ENCODE measurements at regions not wholly inside any gene's neighbourhood (a gene's known extent, or its start where the extent isn't known, plus 50 kb on each side); places are given as distances from the start of the nearest gene placed in this dataset.

DNA sequence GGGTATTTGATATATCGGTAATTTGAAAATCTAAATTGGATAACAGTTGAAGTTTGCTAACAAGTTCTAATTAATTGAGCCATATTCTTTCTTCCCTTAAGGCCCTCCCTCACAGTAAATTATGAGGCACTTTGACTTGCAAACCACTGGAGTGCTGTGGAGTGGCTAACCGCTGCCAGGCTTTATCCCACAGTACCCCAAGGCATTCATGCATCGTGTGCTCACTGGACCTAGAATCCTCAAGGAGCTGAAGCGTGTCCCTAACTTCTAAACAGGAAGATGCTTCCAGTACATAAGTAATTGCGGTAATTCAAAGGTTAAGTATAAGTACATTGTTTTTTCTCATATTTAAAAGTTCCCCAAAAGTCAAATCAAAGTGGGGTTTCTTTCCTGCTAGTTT, 499.9 kb downstream of the TFAP2A start:
- Histone ChIP-seq H3K27me3 (ENCODE audit: control insufficient read depth, insufficient read depth, low read length) (no peaks in the 10 kb centered on the region), H3K4me2 (ENCODE audit: low read length) (no peak overlapping the region), H3K9me3 (replicated peaks; ENCODE audit: low read length) (peaks cover 7% of the 10 kb centered on the region)

DNA sequence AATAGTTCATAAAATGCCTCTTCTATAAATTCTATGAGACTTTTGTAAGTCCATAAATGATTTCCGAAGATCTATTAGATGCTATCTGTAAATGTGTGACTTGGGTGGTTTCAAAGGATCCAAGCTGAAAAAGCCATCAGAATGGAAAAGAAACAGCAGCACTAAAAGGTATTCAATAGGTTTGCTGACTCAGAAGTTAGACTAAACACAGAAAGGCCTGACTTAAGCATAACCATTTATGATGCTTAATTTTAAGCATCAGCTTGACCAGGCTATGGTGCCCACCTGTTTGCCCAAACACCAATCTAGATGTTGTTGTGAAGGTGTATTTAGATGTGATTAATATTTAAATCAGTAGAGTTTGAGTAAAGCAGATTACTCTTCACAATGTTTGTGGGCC, 513.5 kb downstream of the TFAP2A start:
- H3K9me3 ChIP-seq (replicated peaks; ENCODE audit: low read length), result no peaks in the 10 kb centered on the region
- no peaks in the 10 kb centered on the region for H3K36me3 ChIP-seq (ENCODE audit: insufficient read depth, low read length)
- no peak overlapping the region for H3K9ac ChIP-seq (ENCODE audit: low read depth, low read length)
- no peak overlapping the region for H3K4me2 ChIP-seq (ENCODE audit: low read length)
- H3K27me3 ChIP-seq (ENCODE audit: control insufficient read depth, insufficient read depth, low read length), result no peaks in the 10 kb centered on the region
- no peaks in the 10 kb centered on the region for H3K4me1 ChIP-seq (ENCODE audit: control insufficient read depth, insufficient read depth, low read length)
- no peak overlapping the region for H3K4me3 ChIP-seq (ENCODE audit: low read length)

More for the DNA sequence above, 499.9 kb downstream of the TFAP2A start:
- Histone ChIP-seq H3K4me1 (ENCODE audit: control insufficient read depth, insufficient read depth, low read length) (no peaks in the 10 kb centered on the region), H3K4me3 (ENCODE audit: low read length) (no peak overlapping the region), H3K9ac (ENCODE audit: low read depth, low read length) (no peak overlapping the region), H3K36me3 (ENCODE audit: insufficient read depth, low read length) (no peaks in the 10 kb centered on the region)

DNA sequence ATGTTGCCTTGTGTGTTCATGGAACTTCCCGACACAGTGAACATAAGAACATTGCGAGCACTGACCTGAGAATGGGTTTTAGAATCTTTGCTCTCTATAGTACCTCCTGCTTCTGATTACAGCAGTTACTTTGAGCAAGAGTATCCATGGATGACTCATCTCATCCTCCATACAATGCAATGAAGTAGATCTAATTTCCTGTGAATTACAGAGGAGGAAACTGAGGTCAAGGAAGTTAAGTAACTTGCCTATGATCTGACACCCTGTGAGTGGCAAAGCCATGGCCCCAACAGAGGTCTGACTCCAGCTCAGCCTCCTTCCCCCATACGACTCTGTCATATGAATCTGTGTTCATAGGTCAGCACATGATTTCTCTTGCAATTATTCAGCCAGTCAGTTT, 518.1 kb downstream of the TFAP2A start:
- H3K4me3 ChIP-seq (ENCODE audit: low read length), result no peak overlapping the region
- H3K9me3 ChIP-seq (replicated peaks; ENCODE audit: low read length), result no peaks in the 10 kb centered on the region
- H3K36me3 ChIP-seq (ENCODE audit: insufficient read depth, low read length), result no peaks in the 10 kb centered on the region
- no peaks in the 10 kb centered on the region for H3K27me3 ChIP-seq (ENCODE audit: control insufficient read depth, insufficient read depth, low read length)
- H3K4me1 ChIP-seq (ENCODE audit: control insufficient read depth, insufficient read depth, low read length), result no peaks in the 10 kb centered on the region
- H3K4me2 ChIP-seq (ENCODE audit: low read length), result no peak overlapping the region
- H3K9ac ChIP-seq (ENCODE audit: low read depth, low read length), result no peak overlapping the region

DNA sequence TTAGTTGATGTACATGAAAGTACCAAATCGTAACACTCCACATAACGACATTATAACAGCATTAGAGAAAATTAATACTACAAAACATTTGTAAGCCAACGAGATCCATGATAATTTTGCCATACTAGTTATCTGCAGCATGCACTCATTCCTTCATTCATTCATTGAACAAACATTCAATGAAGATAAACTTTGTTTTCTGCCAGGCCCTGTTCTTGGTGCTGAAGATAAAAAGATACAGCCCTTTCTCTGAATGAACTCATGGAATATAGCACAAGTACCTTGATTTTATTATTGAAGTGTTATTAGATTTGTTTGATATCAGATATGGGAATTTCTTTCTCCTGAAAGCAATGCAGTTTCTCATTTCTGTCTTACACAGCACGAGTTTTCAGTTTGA, 524.0 kb downstream of the TFAP2A start:
- Histone ChIP-seq H3K27me3 (ENCODE audit: control insufficient read depth, insufficient read depth, low read length) (no peaks in the 10 kb centered on the region), H3K9ac (ENCODE audit: low read depth, low read length) (no peak overlapping the region), H3K4me2 (ENCODE audit: low read length) (no peak overlapping the region)

DNA sequence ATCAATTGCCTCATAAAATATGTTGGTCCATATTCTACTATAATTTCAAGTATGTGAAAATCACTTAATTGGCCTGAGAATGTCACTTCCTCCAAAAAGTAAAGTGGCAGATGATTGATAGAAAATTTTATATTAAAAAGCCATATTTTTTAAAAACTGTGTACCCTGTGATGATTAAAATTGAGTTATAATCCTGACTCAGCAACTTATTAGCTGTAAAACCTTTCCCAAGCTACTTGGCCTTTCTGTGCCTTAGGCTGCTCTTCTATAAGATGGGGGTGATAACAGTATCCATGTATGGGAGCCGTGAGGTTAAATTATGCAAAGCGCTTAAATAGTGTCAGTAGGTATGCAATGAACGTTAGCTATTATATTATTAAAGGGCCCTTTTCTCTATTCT, 524.4 kb downstream of the TFAP2A start:
- Histone ChIP-seq H3K27me3 (ENCODE audit: control insufficient read depth, insufficient read depth, low read length) (no peaks in the 10 kb centered on the region), H3K4me2 (ENCODE audit: low read length) (no peak overlapping the region), H3K36me3 (ENCODE audit: insufficient read depth, low read length) (no peaks in the 10 kb centered on the region), H3K4me1 (ENCODE audit: control insufficient read depth, insufficient read depth, low read length) (no peaks in the 10 kb centered on the region), H3K9me3 (replicated peaks; ENCODE audit: low read length) (no peaks in the 10 kb centered on the region), H3K9ac (ENCODE audit: low read depth, low read length) (no peak overlapping the region), H3K4me3 (ENCODE audit: low read length) (no peak overlapping the region)

More for the DNA sequence above, 524.0 kb downstream of the TFAP2A start:
- Histone ChIP-seq H3K9me3 (replicated peaks; ENCODE audit: low read length) (no peaks in the 10 kb centered on the region), H3K4me1 (ENCODE audit: control insufficient read depth, insufficient read depth, low read length) (no peaks in the 10 kb centered on the region), H3K36me3 (ENCODE audit: insufficient read depth, low read length) (no peaks in the 10 kb centered on the region), H3K4me3 (ENCODE audit: low read length) (no peak overlapping the region)

DNA sequence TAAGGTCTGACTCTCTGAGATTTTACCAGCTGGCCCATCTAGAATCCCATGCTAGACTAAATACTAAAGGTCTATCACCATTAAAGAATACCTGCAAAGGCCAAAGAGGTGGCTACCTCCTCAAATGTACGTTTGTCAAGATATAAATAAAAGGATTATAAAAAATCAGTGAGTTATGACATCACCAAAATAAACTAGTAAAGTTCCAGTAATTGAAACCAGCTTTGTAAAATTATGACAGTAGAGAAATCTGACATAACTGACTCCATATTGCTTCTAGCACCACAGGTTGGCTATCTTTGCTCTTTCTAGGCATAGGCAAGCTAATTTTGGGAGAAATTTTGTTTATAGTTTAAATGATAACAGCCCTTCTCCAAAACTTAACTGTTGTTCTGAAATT, 536.3 kb downstream of the TFAP2A start:
- Histone ChIP-seq H3K9me3 (replicated peaks; ENCODE audit: low read length) (peaks cover 4% of the 10 kb centered on the region), H3K36me3 (ENCODE audit: insufficient read depth, low read length) (no peaks in the 10 kb centered on the region), H3K4me1 (ENCODE audit: control insufficient read depth, insufficient read depth, low read length) (no peaks in the 10 kb centered on the region), H3K27me3 (ENCODE audit: control insufficient read depth, insufficient read depth, low read length) (no peaks in the 10 kb centered on the region), H3K9ac (ENCODE audit: low read depth, low read length) (no peak overlapping the region), H3K4me3 (ENCODE audit: low read length) (no peak overlapping the region), H3K4me2 (ENCODE audit: low read length) (no peak overlapping the region)

DNA sequence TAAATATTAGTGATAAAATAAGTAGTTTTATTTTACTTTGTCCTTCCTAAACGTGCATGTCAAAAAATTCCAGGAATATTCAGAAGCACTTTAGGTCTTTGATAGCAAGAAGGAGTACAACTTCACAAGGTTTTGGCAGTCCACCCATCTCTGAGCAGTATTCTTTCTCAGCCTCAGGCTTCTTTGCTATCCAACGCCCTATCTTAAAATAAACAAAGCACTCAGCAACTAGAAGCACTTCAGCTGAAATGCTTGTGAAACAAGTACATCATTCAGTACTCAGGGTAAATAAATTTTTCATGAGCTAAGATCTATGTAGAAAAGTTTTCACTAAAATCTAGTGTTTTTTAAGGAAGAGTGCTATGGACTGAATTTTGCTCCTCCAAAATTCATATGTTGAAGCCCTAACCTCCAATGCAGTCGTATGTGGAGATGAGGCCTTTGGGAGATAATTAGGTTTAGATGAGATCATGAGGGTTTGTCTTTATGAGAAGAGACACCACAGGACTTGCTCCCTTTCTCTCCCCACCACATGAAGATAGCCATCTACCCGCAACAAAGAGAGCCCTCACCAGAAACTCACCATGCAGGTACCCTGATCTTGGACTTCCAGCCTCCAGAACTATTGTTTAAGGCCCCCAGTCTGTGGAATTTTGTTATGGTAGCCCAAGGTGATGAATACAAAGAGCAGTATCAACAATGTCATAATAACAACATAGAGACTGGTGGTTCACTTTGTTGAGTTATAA, 539.1 kb downstream of the TFAP2A start:
- Histone ChIP-seq H3K36me3 (ENCODE audit: insufficient read depth, low read length) (no peaks in the 10 kb centered on the region), H3K27me3 (ENCODE audit: control insufficient read depth, insufficient read depth, low read length) (no peaks in the 10 kb centered on the region), H3K4me3 (ENCODE audit: low read length) (no peak overlapping the region)

DNA sequence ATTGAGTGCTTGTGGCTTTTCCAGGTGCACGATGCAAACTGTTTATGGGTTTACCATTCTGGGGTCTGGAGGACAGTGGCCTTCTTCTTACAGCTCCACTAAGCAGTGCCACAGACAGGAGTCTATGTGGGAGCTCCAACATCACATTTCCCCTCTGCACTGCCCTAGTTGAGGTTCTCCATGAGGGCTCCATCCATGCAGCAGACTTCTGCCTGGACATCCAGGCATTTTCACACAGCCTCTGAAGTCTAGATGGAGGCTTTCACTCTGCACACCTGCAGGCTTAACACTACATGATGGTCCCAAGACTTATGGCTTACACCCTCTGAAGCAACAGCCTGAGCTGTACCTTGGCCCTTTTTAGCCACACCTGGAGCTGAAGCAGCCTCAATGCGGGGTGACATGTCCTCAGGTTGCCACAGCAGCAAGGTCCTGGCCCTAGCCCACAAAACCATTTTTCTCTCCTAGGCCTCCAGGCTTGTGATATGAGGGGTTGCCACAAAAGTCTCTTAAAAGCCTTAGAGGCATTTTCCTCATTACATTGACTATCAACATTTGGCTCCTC, 552.2 kb downstream of the TFAP2A start:
- H3K4me1 ChIP-seq (ENCODE audit: control insufficient read depth, insufficient read depth, low read length), result no peaks in the 10 kb centered on the region
- no peak overlapping the region for H3K4me3 ChIP-seq (ENCODE audit: low read length)
- no peak overlapping the region for H3K9ac ChIP-seq (ENCODE audit: low read depth, low read length)
- no peaks in the 10 kb centered on the region for H3K36me3 ChIP-seq (ENCODE audit: insufficient read depth, low read length)
- H3K9me3 ChIP-seq (replicated peaks; ENCODE audit: low read length), result peaks cover 6% of the 10 kb centered on the region
- H3K27me3 ChIP-seq (ENCODE audit: control insufficient read depth, insufficient read depth, low read length), result no peaks in the 10 kb centered on the region
- H3K4me2 ChIP-seq (ENCODE audit: low read length), result no peak overlapping the region

More for the DNA sequence above, 539.1 kb downstream of the TFAP2A start:
- H3K9ac ChIP-seq (ENCODE audit: low read depth, low read length), result no peak overlapping the region
- H3K4me2 ChIP-seq (ENCODE audit: low read length), result no peak overlapping the region
- peaks cover 4% of the 10 kb centered on the region for H3K9me3 ChIP-seq (replicated peaks; ENCODE audit: low read length)
- no peaks in the 10 kb centered on the region for H3K4me1 ChIP-seq (ENCODE audit: control insufficient read depth, insufficient read depth, low read length)

DNA sequence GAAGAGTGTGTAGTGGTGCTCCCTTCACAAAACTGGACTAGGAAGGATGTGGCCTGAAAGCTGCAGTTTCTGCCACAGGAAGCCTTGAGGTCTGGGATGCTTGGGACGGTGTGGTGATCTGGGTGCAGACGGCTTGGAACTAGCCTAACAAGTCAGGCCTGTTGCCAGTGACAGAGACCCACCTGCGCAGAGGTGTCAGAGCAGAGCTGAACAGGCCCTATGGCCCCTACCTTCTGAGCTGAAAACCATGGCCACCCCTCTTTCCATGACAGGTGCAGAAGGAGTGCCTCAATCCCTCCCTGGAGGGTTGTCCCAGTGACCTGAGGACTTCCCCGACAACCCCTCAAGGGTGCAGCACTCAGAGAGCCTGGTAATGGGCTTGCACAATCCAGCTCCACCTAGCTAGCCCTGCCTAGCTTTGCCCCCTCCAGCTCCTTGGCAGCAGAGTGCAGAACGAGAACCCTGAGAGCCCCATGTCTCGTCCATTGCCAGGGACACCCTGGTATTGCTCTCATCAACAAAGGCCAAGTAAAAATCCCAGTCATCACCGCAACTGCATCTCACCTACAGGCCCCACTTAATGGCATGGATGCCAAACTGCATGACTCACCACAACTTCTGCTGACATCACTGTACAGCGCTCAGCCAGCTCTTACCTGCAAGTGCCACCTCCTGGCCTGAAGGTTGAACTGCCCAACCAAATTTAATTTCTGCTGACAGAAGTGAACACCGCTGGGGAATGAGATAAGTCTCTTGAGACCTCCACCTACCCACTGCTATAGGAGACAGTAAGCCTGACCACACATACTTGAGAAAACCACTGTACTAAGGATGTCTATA, 563.1 kb downstream of the TFAP2A start:
- peaks cover 8% of the 10 kb centered on the region for H3K9me3 ChIP-seq (replicated peaks; ENCODE audit: low read length)
- H3K9ac ChIP-seq (ENCODE audit: low read depth, low read length), result no peak overlapping the region
- no peaks in the 10 kb centered on the region for H3K4me1 ChIP-seq (ENCODE audit: control insufficient read depth, insufficient read depth, low read length)
- no peaks in the 10 kb centered on the region for H3K36me3 ChIP-seq (ENCODE audit: insufficient read depth, low read length)
- no peak overlapping the region for H3K4me2 ChIP-seq (ENCODE audit: low read length)
- no peak overlapping the region for H3K4me3 ChIP-seq (ENCODE audit: low read length)
- H3K27me3 ChIP-seq (ENCODE audit: control insufficient read depth, insufficient read depth, low read length), result no peaks in the 10 kb centered on the region

DNA sequence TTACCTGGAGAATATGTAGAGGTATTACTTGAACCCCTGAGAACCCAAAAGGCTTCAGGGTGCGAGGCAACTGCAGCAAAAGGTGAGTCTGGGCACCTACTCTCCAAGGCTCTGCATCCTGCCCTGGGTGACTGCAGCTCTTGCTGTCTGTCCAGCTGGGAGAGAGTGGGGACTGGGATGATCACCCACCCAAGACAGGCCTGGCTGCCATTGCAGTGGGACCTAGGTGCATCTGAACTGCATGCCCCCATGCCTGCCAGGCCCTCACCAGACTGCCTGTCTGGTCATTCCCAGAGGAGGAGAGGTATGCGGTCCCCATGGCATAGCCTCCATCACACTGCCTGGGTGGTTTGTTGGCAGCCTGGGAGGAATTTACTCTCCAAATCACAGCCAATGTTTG, 563.9 kb downstream of the TFAP2A start:
- H3K4me1 ChIP-seq (ENCODE audit: control insufficient read depth, insufficient read depth, low read length), result no peaks in the 10 kb centered on the region
- peaks cover 8% of the 10 kb centered on the region for H3K9me3 ChIP-seq (replicated peaks; ENCODE audit: low read length)
- no peaks in the 10 kb centered on the region for H3K36me3 ChIP-seq (ENCODE audit: insufficient read depth, low read length)
- no peak overlapping the region for H3K4me2 ChIP-seq (ENCODE audit: low read length)
- H3K9ac ChIP-seq (ENCODE audit: low read depth, low read length), result no peak overlapping the region
- H3K4me3 ChIP-seq (ENCODE audit: low read length), result no peak overlapping the region
- no peaks in the 10 kb centered on the region for H3K27me3 ChIP-seq (ENCODE audit: control insufficient read depth, insufficient read depth, low read length)

DNA sequence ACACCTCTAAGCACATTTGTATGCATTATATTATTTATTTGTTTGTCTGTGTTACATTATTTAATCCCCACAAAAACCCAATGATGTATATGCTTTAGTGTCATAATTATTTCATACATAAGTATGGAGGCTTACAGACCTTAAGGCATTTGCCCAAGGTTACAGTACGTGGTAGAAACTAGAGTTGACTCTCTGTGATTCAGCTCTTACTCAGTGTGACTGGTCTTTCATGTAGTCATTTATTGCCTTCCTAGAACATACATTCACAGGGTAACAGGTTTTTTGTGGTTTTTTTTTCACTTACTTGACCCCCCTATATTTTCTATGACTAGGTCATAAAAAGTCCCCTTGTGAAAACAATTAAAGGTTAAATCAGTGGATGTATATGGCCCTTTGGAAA, 566.8 kb downstream of the TFAP2A start:
- H3K9me3 ChIP-seq (replicated peaks; ENCODE audit: low read length), result peaks cover 11% of the 10 kb centered on the region
- no peaks in the 10 kb centered on the region for H3K4me1 ChIP-seq (ENCODE audit: control insufficient read depth, insufficient read depth, low read length)
- no peak overlapping the region for H3K4me2 ChIP-seq (ENCODE audit: low read length)
- H3K27me3 ChIP-seq (ENCODE audit: control insufficient read depth, insufficient read depth, low read length), result no peaks in the 10 kb centered on the region
- H3K36me3 ChIP-seq (ENCODE audit: insufficient read depth, low read length), result no peaks in the 10 kb centered on the region
- no peak overlapping the region for H3K4me3 ChIP-seq (ENCODE audit: low read length)
- no peak overlapping the region for H3K9ac ChIP-seq (ENCODE audit: low read depth, low read length)

Measured in skeletal muscle satellite cell (primary cell).